Sigmoid colon (tissue), 4 donors: ENCODE measurements at regions not wholly inside any gene's neighbourhood (a gene's known extent, or its start where the extent isn't known, plus 50 kb on each side); places are given as distances from the start of the nearest gene placed in this dataset.

Experiments used
- CTCF ChIP-seq, 4 experiments: fragments of 450-650 bp in 3 of 4; fragments of 200-600 bp in 1 of 4; IDR thresholded peaks; one replicate each; pipeline ENCODE4 v1.5.1; 2016 to 2019; ENCODE audit warnings: antibody characterized with exemption in 4 of 4, mild to moderate bottlenecking in 3 of 4, moderate library complexity in 2 of 4
- EP300 ChIP-seq, 4 donors: sonication (generic); formaldehyde crosslinking; IDR thresholded peaks; one replicate each; pipeline ENCODE4 v1.6.1; 2017; ENCODE audit warnings: antibody characterized with exemption in 4 of 4
- POLR2A ChIP-seq, 2 donors: fragments of 450-650 bp; IDR thresholded peaks; one replicate each; pipeline ENCODE4 v1.6.1; 2016; ENCODE audit warnings: antibody characterized with exemption in 2 of 2, mild to moderate bottlenecking in 2 of 2, moderate library complexity in 2 of 2
- POLR2AphosphoS5 ChIP-seq, 4 donors: sonication (generic); formaldehyde crosslinking; IDR thresholded peaks; one replicate each; pipeline ENCODE4 v1.6.1; 2017; ENCODE audit warnings: antibody characterized with exemption in 4 of 4

- TF ChIP-seq POLR2A (IDR thresholded peaks at IDR 0.05) = no peak
- no peak for TF ChIP-seq EP300 (IDR thresholded peaks at IDR 0.05)
- no peak for TF ChIP-seq CTCF (IDR thresholded peaks at IDR 0.05)
- no peak for TF ChIP-seq POLR2AphosphoS5 (IDR thresholded peaks at IDR 0.05)
These were observed 69.0 kb upstream of the ZNF184 start for GRCh38 chr6:27541933-27542297.
